B cell (primary cell): ENCODE measurements at regions not wholly inside any gene's neighbourhood (a gene's known extent, or its start where the extent isn't known, plus 50 kb on each side); places are given as distances from the start of the nearest gene placed in this dataset.
"Not testable (repeated sequence)": the region's sequence is repeated elsewhere in the genome, so short reads cannot be mapped to it uniquely, and the experiment has no call there.

ENCODE experiments used
- ATAC-seq: fragments of 200-7000 bp; cut with Tn5 transposase; one replicate; pipeline ENCODE4 v1.10.0; 2021; ENCODE audit warnings: low read depth, mild to moderate bottlenecking, moderate number of reproducible peaks, moderate library complexity
- CTCF ChIA-PET: fragments of 350-600 bp; sonication (Branson Sonifier 250); formaldehyde crosslinking; loops from one replicate; lab custom pipeline; 2021; ENCODE audit warnings: antibody characterized with exemption, inconsistent platforms; lab: Charles Lee
- POLR2A ChIA-PET: fragments of 350-600 bp; sonication (Branson Sonifier 250); formaldehyde crosslinking; loops from one replicate; lab custom pipeline; 2021; ENCODE audit warnings: antibody characterized with exemption; lab: Charles Lee
- DNase-seq: peaks from one replicate; pipeline ENCODE4 v3.0.0; 2013
- H2AFZ ChIP-seq: 2 replicates; pipeline ENCODE4 v1.6.1; 2012; ENCODE audit warnings: mild to moderate bottlenecking, low read depth, low read length; ENCODE audit not compliant: insufficient read depth, poor library complexity, severe bottlenecking
- H3K27ac ChIP-seq, 2 donors: 1 replicate in 1 of 2; 2 replicates in 1 of 2; pipeline ENCODE4 v1.5.1; 2012 to 2013; ENCODE audit warnings: low read length in 2 of 2, mild to moderate bottlenecking in 2 of 2, moderate library complexity in 1 of 2
- H3K27me3 ChIP-seq, 4 experiments: fragments of 200-600 bp in 1 of 4; sonication (generic) in 1 of 4; replicated peaks in 1 of 4; 1 replicate in 2 of 4; 2 replicates in 2 of 4; pipeline versions ENCODE4 v1.6.1 to v1.7.0; 2013 to 2016; ENCODE audit warnings: low read length in 3 of 4, mild to moderate bottlenecking in 2 of 4, mixed read lengths in 1 of 4, moderate library complexity in 1 of 4; ENCODE audit not compliant: insufficient read depth in 4 of 4, control insufficient read depth in 3 of 4; ENCODE audit errors: control extremely low read depth in 1 of 4
- H3K36me3 ChIP-seq, 2 experiments: replicated peaks in 1 of 2; 1 replicate in 1 of 2; 2 replicates in 1 of 2; pipeline versions ENCODE4 v1.6.1 to v1.7.1; 2013; ENCODE audit warnings: low read length in 1 of 2; ENCODE audit not compliant: insufficient read depth in 2 of 2, control insufficient read depth in 1 of 2; ENCODE audit errors: control extremely low read depth in 1 of 2, extremely low read depth in 1 of 2
- H3K4me1 ChIP-seq, 2 donors: fragments of 200-600 bp in 1 of 2; sonication (generic) in 1 of 2; 1 replicate in 1 of 2; 2 replicates in 1 of 2; pipeline versions ENCODE4 v1.5.1 to v1.6.1; 2013 to 2017; ENCODE audit warnings: low read length in 2 of 2; ENCODE audit not compliant: control insufficient read depth in 2 of 2, insufficient read depth in 2 of 2
- H3K4me2 ChIP-seq: replicated peaks from 2 replicates; pipeline ENCODE3; 2012; ENCODE audit warnings: mild to moderate bottlenecking, low read depth, low read length; ENCODE audit not compliant: poor library complexity, severe bottlenecking
- H3K4me3 ChIP-seq, 5 experiments: fragments of 200-600 bp in 1 of 5; sonication (generic) in 1 of 5; 1 replicate in 3 of 5; 2 replicates in 2 of 5; pipeline versions ENCODE4 v1.5.1 to v1.7.0; 2011 to 2016; ENCODE audit warnings: low read length in 4 of 5, mild to moderate bottlenecking in 4 of 5, low read depth in 2 of 5, control low read depth in 1 of 5, moderate library complexity in 1 of 5; ENCODE audit not compliant: insufficient read depth in 1 of 5; ENCODE audit errors: control extremely low read depth in 1 of 5, extremely low read depth in 1 of 5
- H3K79me2 ChIP-seq: fragments of 200-600 bp; sonication (generic); one replicate; pipeline ENCODE4 v1.6.0; 2016; ENCODE audit warnings: low read length; ENCODE audit not compliant: control insufficient read depth, insufficient read depth
- H3K9ac ChIP-seq: fragments of 200-600 bp; sonication (generic); 2 replicates; pipeline ENCODE4 v1.6.1; 2017; ENCODE audit warnings: mild to moderate bottlenecking, low read length, moderate library complexity
- H3K9me3 ChIP-seq, 3 donors: one replicate each; pipeline versions ENCODE4 v1.6.1 to v1.7.1; 2013; ENCODE audit warnings: low read length in 2 of 3; ENCODE audit not compliant: control insufficient read depth in 2 of 3, insufficient read depth in 1 of 3; ENCODE audit errors: control extremely low read depth in 1 of 3
- H4K20me1 ChIP-seq: 2 replicates; pipeline ENCODE4 v1.6.0; 2012; ENCODE audit warnings: mild to moderate bottlenecking, low read length; ENCODE audit not compliant: insufficient read depth, control insufficient read depth, poor library complexity, severe bottlenecking
- H3K27ac Mint-ChIP-seq: one replicate; pipeline ENCODE4 v1.8.0; 2021; ENCODE audit warnings: mixed read lengths
- H3K27me3 Mint-ChIP-seq: one replicate; pipeline ENCODE4 v1.8.0; 2021; ENCODE audit warnings: mixed read lengths
- H3K4me1 Mint-ChIP-seq: one replicate; pipeline ENCODE4 v1.8.0; 2021; ENCODE audit warnings: mixed read lengths
- H3K4me3 Mint-ChIP-seq: one replicate; pipeline ENCODE4 v1.8.0; 2021; ENCODE audit warnings: mixed read lengths
- H3K9me3 Mint-ChIP-seq: one replicate; pipeline ENCODE4 v1.8.0; 2022; ENCODE audit warnings: mixed read lengths; ENCODE audit not compliant: insufficient read depth
- EZH2 ChIP-seq: IDR thresholded peaks from 2 replicates; pipeline ENCODE4 v1.6.1; 2012; ENCODE audit warnings: borderline replicate concordance, low read depth, mild to moderate bottlenecking, moderate library complexity, low read length; ENCODE audit not compliant: insufficient read depth, poor library complexity, severe bottlenecking
- WGBS: methylation state at CpG from one replicate; pipeline ENCODE4 v1.1.5; 2013; ENCODE audit warnings: missing lambda C conversion rate; ENCODE audit not compliant: insufficient coverage; 5-methylcytosine and 5-hydroxymethylcytosine counted together
- intact Hi-C: fragments of 100-400 bp; cut with micrococcal nuclease; formaldehyde crosslinking; loops from one replicate; pipeline ENCODE4 v1.10.0; 2022
- TF ChIP-seq, protein P1 (sequence below): fragments of 200-600 bp; IDR thresholded peaks from one replicate; pipeline ENCODE4 v1.8.0; 2022; ENCODE audit warnings: antibody characterized with exemption, mild to moderate bottlenecking

DNA sequence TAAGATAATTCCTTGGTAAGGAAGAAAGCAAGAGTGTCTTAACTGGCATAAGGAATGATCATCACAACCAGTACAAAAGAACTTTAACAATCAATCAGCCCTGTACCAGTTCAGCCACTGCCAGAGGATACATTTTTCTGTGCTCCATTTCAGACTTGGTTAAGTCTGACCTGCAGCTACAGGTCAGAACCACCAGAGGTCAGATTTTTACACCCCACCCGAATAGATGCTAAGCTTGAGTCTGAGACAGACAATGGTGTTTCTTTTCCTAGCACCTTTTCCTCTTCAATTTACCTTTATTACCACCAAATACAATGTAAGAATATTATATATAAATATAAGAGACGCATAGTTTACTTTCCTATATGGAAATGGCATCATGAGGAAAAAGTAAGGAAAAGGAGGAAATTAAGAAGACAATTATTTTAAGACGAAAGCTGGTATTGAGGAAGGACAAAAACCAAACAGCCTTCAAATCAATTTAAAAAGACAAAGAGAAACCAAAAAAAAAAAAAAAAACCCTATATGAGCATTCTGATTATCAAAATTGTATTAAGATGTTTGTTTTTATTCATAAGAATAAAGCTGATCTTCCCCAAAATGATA is 215.3 kb upstream of the TTC29 start:
- no peaks in the 10 kb centered on the region for H3K9me3 Mint-ChIP-seq
- Histone ChIP-seq H3K4me1 (no peaks in the 10 kb centered on the region), H3K4me3 (no peak overlapping the region), H3K9ac (no peak overlapping the region), H3K27ac (no peak overlapping the region), H3K4me2 (no peak overlapping the region), H3K79me2 (no peaks in the 10 kb centered on the region), H4K20me1 (no peaks in the 10 kb centered on the region), H3K36me3 (no peaks in the 10 kb centered on the region), H3K9me3 (no peaks in the 10 kb centered on the region), H2AFZ (no peak overlapping the region), H3K27me3 (peaks cover 0 to 18% (median 4%) of the 10 kb centered on the region in 4 experiments)
- no CpG with 5 or more reads among the region's 3 CpGs for WGBS
- ChIA-PET POLR2A (no interaction called here), CTCF (interaction anchor here (0.8 to 2.1 kb wide), 5 partner anchors 9 to 708 kb away, joined by 3 to 9 read pairs (median 3); no protein-coding TSS in a partner anchor)
- no peaks in the 10 kb centered on the region for H3K4me1 Mint-ChIP-seq
- ATAC-seq (no peak), DNase-seq (peak; percentile 3)
- no peak overlapping the region for H3K27ac Mint-ChIP-seq
- TF ChIP-seq, protein P1, sequence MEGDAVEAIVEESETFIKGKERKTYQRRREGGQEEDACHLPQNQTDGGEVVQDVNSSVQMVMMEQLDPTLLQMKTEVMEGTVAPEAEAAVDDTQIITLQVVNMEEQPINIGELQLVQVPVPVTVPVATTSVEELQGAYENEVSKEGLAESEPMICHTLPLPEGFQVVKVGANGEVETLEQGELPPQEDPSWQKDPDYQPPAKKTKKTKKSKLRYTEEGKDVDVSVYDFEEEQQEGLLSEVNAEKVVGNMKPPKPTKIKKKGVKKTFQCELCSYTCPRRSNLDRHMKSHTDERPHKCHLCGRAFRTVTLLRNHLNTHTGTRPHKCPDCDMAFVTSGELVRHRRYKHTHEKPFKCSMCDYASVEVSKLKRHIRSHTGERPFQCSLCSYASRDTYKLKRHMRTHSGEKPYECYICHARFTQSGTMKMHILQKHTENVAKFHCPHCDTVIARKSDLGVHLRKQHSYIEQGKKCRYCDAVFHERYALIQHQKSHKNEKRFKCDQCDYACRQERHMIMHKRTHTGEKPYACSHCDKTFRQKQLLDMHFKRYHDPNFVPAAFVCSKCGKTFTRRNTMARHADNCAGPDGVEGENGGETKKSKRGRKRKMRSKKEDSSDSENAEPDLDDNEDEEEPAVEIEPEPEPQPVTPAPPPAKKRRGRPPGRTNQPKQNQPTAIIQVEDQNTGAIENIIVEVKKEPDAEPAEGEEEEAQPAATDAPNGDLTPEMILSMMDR, result peak; percentile 72
- no peak for TF ChIP-seq EZH2
- intact Hi-C loops, result no loop called here
- H3K27me3 Mint-ChIP-seq, result peaks cover 27% of the 10 kb centered on the region
- H3K4me3 Mint-ChIP-seq, result no peak overlapping the region

DNA sequence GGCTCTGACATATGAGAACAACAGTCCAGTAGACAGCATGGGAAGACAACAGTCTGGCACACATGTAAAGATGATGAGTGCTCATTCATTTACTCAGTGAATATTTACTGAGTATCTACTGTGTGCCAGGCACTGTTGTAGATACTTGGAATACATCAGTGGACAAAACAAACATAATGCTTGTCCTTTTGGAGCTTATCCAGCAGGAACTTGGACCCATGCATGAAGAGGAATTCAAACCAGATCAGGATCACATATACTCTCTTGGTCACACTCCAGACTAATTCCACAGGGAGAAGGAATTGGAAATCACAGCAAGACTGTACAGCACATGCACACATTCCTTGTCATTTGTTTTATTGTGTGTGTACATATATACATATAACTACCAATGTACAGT is 217.6 kb upstream of the TTC29 start:
- no peak for DNase-seq
- Histone ChIP-seq H2AFZ (no peak overlapping the region), H3K79me2 (no peaks in the 10 kb centered on the region), H3K27me3 (peaks cover 0 to 3% (median 0%) of the 10 kb centered on the region in 4 experiments), H3K4me2 (no peak overlapping the region), H3K36me3 (no peaks in the 10 kb centered on the region), H3K27ac (no peak overlapping the region), H3K9ac (no peak overlapping the region), H3K9me3 (no peaks in the 10 kb centered on the region), H4K20me1 (no peaks in the 10 kb centered on the region), H3K4me1 (no peaks in the 10 kb centered on the region), H3K4me3 (no peak overlapping the region)
- H3K27ac Mint-ChIP-seq, result no peak overlapping the region
- no peak for TF ChIP-seq EZH2
- TF ChIP-seq, protein P1, result no peak
- no peaks in the 10 kb centered on the region for H3K4me1 Mint-ChIP-seq
- ChIA-PET POLR2A (no interaction called here), CTCF (no interaction called here)
- H3K4me3 Mint-ChIP-seq, result no peak overlapping the region
- H3K27me3 Mint-ChIP-seq, result peaks cover 11% of the 10 kb centered on the region
- intact Hi-C loops, result no loop called here
- ATAC-seq, result no peak
- H3K9me3 Mint-ChIP-seq, result no peaks in the 10 kb centered on the region

DNA sequence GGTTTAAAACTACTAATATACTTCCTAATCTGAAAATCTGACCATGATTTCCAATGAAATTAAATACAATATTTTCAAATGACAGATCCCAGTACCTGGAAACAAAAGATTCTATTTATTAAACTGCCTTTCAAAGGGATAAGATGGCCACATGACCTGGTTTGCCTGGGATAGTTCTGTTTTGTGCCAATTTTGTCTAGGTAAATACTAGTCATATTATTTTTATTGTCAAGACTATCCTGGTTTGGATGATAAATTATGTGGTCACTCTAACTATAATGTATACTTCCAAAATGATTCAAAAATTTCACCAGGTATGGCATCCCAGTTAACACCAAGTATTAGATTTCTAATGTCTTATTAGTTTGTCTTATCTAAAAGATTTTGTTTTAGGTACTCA is 222.5 kb upstream of the TTC29 start:
- H3K27ac ChIP-seq, H3K9me3 ChIP-seq, H3K4me3 ChIP-seq, H2AFZ ChIP-seq, POLR2A ChIA-PET, CTCF ChIA-PET, H3K4me1 Mint-ChIP-seq, H4K20me1 ChIP-seq, H3K4me1 ChIP-seq, H3K27ac Mint-ChIP-seq, H3K9me3 Mint-ChIP-seq, H3K79me2 ChIP-seq, H3K9ac ChIP-seq, H3K27me3 ChIP-seq, H3K4me3 Mint-ChIP-seq, H3K36me3 ChIP-seq, DNase-seq, ATAC-seq, H3K27me3 Mint-ChIP-seq, H3K4me2 ChIP-seq, intact Hi-C loops: not testable (repeated sequence)
